ENCODE measurements at regions not wholly inside any gene's neighbourhood (a gene's known extent, or its start where the extent isn't known, plus 50 kb on each side); places are given as distances from the start of the nearest gene placed in this dataset.

DNA sequence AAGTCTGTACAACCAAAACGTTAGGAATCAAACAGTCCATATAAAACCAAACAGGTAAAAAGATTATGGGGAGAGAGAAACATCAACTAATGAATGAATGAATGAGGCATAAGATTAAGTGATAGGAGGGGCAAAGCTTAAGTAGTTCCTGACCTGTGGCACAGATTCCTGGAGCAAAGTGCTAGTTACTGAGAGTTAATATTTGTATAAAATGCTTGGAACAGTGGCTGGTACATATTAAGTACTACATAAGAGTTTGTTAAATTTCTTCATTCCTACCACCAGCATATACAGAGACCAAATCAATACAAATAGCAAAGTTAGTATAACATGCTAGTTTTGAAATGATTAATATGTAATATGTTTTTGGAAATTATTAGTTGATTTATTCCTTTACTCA lies 363.7 kb downstream of the ADAM29 start (continued):
- TF ChIP-seq, protein P1, sequence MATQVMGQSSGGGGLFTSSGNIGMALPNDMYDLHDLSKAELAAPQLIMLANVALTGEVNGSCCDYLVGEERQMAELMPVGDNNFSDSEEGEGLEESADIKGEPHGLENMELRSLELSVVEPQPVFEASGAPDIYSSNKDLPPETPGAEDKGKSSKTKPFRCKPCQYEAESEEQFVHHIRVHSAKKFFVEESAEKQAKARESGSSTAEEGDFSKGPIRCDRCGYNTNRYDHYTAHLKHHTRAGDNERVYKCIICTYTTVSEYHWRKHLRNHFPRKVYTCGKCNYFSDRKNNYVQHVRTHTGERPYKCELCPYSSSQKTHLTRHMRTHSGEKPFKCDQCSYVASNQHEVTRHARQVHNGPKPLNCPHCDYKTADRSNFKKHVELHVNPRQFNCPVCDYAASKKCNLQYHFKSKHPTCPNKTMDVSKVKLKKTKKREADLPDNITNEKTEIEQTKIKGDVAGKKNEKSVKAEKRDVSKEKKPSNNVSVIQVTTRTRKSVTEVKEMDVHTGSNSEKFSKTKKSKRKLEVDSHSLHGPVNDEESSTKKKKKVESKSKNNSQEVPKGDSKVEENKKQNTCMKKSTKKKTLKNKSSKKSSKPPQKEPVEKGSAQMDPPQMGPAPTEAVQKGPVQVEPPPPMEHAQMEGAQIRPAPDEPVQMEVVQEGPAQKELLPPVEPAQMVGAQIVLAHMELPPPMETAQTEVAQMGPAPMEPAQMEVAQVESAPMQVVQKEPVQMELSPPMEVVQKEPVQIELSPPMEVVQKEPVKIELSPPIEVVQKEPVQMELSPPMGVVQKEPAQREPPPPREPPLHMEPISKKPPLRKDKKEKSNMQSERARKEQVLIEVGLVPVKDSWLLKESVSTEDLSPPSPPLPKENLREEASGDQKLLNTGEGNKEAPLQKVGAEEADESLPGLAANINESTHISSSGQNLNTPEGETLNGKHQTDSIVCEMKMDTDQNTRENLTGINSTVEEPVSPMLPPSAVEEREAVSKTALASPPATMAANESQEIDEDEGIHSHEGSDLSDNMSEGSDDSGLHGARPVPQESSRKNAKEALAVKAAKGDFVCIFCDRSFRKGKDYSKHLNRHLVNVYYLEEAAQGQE (IDR thresholded peaks at IDR 0.05), result no peak

DNA sequence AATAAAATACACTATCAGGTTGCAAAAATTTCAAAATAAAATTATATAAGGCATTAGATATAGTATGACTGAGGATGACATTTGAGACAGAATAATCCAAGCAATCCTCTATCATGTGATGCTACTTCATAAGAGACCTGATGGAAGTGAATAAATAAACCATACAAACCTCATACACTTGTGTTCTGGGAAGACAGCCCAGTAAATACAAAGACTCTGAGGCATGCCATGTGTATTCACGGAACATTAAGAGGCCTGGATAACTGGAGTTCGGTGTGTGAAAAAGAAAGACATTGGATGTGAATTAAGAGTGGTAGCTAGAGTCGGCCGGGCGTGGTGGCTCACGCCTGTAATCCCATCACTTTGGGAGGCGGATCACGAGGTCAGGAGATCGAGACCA lies 364.2 kb downstream of the ADAM29 start:
- CTCF ChIA-PET, result no interaction called here

DNA sequence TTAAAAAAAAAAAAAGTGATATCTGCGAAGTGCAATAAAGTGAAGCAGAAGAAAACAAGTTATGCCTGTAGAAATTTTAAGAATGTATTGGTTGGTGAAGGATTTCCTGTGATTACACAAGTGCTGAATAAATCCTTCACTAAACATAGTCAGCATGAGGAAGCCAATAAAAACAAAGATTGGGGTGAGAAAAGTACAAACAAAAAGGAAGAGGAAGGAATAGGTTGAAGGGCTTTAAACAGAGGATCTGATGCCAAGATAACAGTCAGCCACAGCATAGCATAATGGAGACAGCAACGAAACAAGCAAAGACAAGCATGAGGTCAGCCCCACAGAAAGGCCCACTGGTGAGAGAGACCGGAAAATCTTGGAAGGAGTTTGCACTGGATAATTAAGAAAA lies 372.2 kb downstream of the ADAM29 start:
- H3K9me3 ChIP-seq, result no peaks in the 10 kb centered on the region
- no peak overlapping the region for H3K4me3 ChIP-seq
- no peak for ATAC-seq
- CTCF ChIA-PET, result no interaction called here
- POLR2A ChIA-PET, result no interaction called here
- 0 out of 3 replicates have a peak overlapping the region, but pooled peaks have one; percentile 6 for H3K4me2 ChIP-seq
- no peak for FAIRE-seq
- TF ChIP-seq, protein P1 (IDR thresholded peaks at IDR 0.05), result no peak
- TF ChIP-seq RNF2 (IDR thresholded peaks at IDR 0.05; ENCODE audit: borderline replicate concordance, low read depth) (no peak), EHF (CRISPR knock-in tag; IDR thresholded peaks at IDR 0.05) (no peak)
- H3K27ac ChIP-seq, result no peak overlapping the region
- no peak for DNase-seq (ENCODE audit: low read depth in 1 of 2, low spot score in 1 of 2)
- WGBS (ENCODE audit: missing lambda C conversion rate), result 72% methylated on average over 3 of the region's 3 CpGs
- H3K4me1 ChIP-seq, result no peaks in the 10 kb centered on the region

More for the DNA sequence above, 364.2 kb downstream of the ADAM29 start:
- ATAC-seq, result no peak
- TF ChIP-seq MAZ (IDR thresholded peaks at IDR 0.05; ENCODE audit: borderline replicate concordance, low read depth, low read length) (no peak), EHF (CRISPR knock-in tag; IDR thresholded peaks at IDR 0.05) (no peak), NPAS2 (CRISPR knock-in tag; IDR thresholded peaks at IDR 0.05; ENCODE audit: borderline replicate concordance) (no peak), TFCP2L1 (CRISPR knock-in tag; IDR thresholded peaks at IDR 0.05) (no peak), CBX2 (IDR thresholded peaks at IDR 0.05; ENCODE audit: borderline replicate concordance, low read depth) (no peak), SMC3 (IDR thresholded peaks at IDR 0.05) (no peak), HOXA7 (CRISPR knock-in tag; IDR thresholded peaks at IDR 0.05) (no peak), ZC3H11A (IDR thresholded peaks at IDR 0.05) (no peak), HDAC2 (IDR thresholded peaks at IDR 0.05) (no peak), EHMT2 (IDR thresholded peaks at IDR 0.05; ENCODE audit: low read depth) (no peak)
- TF ChIP-seq, protein P2, sequence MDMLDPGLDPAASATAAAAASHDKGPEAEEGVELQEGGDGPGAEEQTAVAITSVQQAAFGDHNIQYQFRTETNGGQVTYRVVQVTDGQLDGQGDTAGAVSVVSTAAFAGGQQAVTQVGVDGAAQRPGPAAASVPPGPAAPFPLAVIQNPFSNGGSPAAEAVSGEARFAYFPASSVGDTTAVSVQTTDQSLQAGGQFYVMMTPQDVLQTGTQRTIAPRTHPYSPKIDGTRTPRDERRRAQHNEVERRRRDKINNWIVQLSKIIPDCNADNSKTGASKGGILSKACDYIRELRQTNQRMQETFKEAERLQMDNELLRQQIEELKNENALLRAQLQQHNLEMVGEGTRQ (IDR thresholded peaks at IDR 0.05), result no peak
- TF ChIP-seq, protein P1 (IDR thresholded peaks at IDR 0.05), result no peak
- DNase-seq (ENCODE audit: low read depth in 1 of 2, low spot score in 1 of 2), result no peak
- 88% methylated on average over 9 of the region's 9 CpGs for WGBS (ENCODE audit: missing lambda C conversion rate)
- Histone ChIP-seq H3K9me3 (no peaks in the 10 kb centered on the region), H3K27ac (no peak overlapping the region), H3K4me1 (no peaks in the 10 kb centered on the region), H3K4me3 (no peak overlapping the region), H3K4me2 (no peak overlapping the region)
- FAIRE-seq, result no peak
- POLR2A ChIA-PET, result no interaction called here
